ENCODE measurements at regions not wholly inside any gene's neighbourhood (a gene's known extent, or its start where the extent isn't known, plus 50 kb on each side); places are given as distances from the start of the nearest gene placed in this dataset.
"Not testable (repeated sequence)": the region's sequence is repeated elsewhere in the genome, so short reads cannot be mapped to it uniquely, and the experiment has no call there.

- DNase-seq: no peak
Observed at GRCh38 chr5:135176991-135177390, 143.0 kb upstream of the PITX1 start.

DNA sequence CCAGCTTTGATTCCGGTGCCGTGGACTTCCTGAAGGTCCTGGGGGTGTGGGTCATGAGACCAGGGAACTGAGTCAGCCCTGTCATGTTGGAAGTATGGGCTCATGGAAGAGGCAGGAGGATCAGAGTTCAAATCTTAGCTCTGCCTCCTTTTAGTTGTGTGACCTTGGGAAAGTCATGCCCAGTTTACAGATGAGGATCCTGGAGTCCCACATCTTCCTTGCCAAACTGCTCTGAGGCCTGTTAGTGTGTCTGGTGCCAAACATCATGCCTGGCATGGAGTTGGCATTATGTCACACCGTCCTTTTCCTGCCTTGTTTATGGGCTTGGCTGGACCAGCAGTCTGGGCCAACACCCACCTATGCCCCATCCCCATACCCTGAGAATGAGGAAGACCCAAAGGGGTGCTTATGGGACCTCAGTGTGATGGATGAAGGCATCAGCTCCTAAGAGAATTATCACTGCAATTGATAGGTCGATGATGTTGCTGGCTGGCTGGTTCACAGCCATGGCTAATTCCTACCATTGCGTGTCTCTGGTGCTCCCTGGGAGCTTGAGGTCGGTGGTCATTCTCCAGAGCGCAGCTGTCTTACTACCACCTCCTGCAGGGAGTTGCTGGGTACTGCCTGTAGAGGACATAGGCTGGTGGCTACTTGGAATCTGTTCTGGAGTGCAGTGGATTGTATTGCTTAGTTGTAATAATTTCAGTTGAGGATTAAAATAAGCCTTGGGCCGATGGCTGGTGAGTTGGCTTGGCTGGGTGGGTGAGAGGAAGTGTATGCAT is 140.5 kb upstream of the PITX1 start:
- DNase-seq: no peak

GRCh38 chr5:135173662-135174290 is 139.7 kb upstream of the PITX1 start:
- no peak for DNase-seq

GRCh38 chr5:135172718-135173117 is 138.7 kb upstream of the PITX1 start:
- no peak for DNase-seq

GRCh38 chr5:135171336-135171735 is 137.3 kb upstream of the PITX1 start:
- DNase-seq: no peak

DNA sequence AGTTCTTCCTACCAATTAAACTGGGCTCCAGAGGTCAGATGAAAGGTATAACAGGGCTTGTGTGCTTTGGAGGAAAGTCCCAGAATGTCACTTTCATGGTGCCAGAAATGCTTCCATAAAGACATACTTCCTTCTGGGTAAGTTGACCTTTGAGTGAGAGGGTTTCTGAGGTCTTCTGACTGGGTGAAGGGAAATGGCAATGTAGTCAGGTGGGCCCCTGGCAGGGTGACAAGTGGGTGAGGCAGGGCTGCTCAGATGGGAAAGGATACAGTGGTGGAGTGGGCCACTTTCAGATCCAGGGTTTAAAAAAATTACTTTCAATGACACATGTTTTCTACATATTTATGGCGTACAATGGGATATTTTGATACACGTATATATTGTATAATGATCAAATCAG is 136.5 kb upstream of the PITX1 start:
- DNase-seq: no peak

- no peak for DNase-seq
Observed at GRCh38 chr5:135169753-135170152, 135.7 kb upstream of the PITX1 start.

DNA sequence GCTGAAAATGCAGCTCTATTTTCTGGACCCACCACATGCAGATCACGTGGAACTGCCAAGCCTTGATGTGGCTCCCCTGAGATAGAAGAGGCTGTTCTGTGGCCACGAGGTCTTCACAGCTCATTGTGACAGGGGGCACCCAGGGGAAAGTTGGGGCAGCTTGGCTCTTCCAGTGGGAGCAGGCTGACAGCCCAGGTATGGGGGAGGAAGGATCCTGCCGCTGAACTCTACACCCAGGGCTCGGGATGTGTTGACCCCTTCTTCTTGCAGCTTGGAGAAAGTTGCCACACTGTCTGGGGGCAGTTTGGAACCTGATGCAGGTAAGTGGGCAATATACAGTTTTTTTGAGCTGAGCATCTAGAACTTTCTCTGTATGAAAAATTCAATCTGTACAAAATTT is 133.6 kb upstream of the PITX1 start:
- DNase-seq: no peak

- DNase-seq: not testable (repeated sequence)
Observed at GRCh38 chr5:135164873-135165614, 131.0 kb upstream of the PITX1 start.

DNA sequence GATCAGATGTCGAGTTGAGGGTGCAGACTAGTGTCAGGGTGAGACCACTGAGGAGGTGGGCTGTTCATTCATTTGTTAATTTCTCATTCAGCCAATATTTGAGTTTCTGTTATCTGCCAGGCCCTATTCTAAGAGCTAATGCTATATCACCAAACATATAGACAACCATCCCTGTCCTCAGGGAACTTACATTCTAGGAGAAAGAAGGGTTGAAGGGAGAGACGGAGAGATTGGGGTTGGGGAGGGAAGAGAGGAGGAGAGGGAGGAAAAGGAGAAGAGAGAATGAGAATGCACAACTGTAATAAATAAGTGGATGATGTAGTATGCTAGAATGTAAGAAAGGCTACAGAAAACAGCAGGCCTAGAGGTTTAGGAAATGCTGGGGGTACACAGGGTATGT is 129.9 kb upstream of the PITX1 start:
- no peak for DNase-seq

- DNase-seq: no peak
Observed at GRCh38 chr5:135163391-135163790, 129.4 kb upstream of the PITX1 start.

DNA sequence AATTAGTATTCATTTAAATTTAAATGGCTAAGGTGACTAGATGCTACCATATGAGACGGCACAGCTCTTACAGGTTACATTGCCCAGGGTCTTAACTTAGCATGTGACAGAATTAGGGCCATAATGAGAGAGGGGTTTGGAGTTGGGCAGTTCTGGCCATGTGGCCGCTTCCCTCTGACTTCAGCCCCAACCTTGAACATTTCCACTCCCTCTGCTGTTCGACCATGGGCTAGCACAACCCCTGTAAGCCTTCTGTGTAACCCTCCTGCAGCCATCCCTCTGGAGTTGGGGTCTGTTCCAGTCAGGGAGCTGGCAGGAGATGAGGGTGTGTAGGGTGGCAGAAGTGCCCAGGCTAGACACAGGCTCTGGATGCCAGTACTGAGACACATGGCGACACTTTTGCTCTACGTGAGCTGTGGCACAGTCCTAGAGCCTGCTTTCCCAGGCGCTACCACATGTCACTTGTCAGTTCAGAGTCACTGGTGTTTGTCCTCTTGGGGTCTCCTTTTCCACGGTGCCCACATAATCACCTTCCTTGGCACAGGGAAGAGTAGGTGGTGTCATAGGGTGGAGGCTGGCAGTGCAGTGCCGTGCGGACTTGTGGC is 128.7 kb upstream of the PITX1 start:
- DNase-seq: peak; percentile 7

DNA sequence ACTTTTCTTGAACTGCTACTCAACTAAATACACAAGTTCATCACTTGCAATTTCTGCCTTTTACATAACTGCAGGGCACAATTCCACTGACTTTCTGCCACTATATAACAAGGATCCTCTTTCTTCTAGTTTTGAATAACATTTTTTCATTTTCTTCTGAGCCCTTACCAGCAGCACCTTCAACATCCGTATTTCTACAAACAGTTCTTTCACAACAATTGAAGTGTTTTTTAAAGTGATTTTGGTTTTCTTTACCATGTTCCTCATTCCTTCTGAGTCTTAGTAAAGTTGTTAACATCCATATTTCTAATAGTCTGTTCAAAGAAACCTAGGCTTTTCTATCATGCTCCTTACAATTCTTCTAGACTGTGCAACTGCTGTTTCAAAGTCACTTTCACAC is 127.2 kb upstream of the PITX1 start:
- DNase-seq: no peak

- DNase-seq: no peak
Observed at GRCh38 chr5:135160036-135160675, 126.1 kb upstream of the PITX1 start.

- no peak for DNase-seq
Observed at GRCh38 chr5:135159626-135160025, 125.6 kb upstream of the PITX1 start.

- no peak for DNase-seq
Observed at GRCh38 chr5:135158982-135159381, 125.0 kb upstream of the PITX1 start.

DNA sequence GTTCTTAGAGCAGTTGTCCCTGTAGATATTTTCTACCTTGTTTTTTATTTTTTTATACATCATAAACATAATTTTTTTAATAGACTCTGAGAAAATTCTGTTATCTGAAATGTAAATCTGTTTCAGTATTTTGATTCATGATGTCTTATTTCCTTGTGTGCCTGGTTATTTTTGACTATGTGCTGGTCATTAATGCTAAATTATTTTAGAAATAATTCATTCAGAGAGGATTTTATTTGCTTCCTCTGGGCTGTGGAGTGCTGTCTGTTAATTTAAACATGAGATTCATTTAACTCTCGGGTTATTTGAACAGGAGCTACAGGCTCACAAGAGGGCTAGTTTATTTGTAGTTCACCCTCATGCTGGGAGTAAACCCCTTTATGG is 124.3 kb upstream of the PITX1 start:
- DNase-seq: no peak

- no peak for DNase-seq
Observed at GRCh38 chr5:135157421-135158313, 123.6 kb upstream of the PITX1 start.

- no peak for DNase-seq
Observed at GRCh38 chr5:135156715-135157404, 122.8 kb upstream of the PITX1 start.

DNA sequence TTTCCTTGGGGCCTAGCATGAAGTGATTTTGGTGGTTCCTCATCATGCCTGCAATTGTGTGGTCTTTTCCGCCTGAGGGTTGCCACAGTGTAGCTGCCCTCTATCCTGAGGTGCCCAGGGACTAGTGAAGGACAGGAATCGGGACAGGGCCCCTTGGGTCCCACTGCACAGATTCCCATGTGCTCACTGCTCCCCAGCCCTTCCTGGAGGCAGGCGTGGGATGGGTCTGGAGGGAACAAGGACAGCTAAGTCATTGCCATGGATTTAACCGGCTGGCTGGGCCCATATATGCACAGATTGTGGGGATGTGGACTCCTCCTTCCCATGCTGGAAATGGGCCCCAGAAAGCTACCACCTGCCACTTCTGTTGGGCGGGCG is 122.3 kb upstream of the PITX1 start:
- no peak for DNase-seq

DNA sequence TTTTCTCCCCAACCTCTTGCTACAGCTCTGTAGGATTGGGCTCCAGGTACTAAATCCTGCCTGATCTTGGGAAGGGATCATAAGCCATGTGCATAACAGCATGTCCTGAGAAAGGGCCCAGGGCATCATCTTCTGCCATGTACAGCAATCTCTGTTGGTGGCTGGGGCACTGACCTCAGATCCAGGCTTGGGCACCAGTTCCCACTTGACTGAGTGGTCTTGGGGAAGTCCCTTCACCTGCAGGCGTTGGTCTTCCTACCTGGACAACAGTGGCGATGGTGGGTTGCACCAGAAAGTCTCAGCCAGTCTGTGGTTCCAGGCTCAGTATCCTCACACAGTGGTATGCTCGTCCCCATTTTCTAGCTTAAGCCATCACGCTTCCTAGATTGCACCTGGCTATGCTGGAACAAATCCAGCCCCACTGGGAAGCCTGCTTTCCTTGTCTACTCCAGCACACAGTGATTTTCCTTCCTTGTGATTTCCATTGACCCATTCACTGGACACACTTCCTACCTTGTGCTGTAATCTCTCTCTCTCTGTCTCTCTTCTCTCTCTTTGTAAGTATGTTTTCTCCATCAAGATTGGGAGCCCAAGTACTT is 121.7 kb upstream of the PITX1 start:
- DNase-seq: no peak

All from EL (cell line).